ENCODE measurements at regions not wholly inside any gene's neighbourhood (a gene's known extent, or its start where the extent isn't known, plus 50 kb on each side); places are given as distances from the start of the nearest gene placed in this dataset.

- WGBS, result 66% methylated on average over 5 of the region's 5 CpGs
- intact Hi-C loops (cut with DNase I), result loop anchor here in 1 of 4 donors (10.0 kb wide), 1 partner anchor 1883 kb away; no protein-coding TSS in a partner anchor
- no peak for ATAC-seq
- Histone ChIP-seq H3K4me3 (ENCODE audit: low read length) (no peak overlapping the region), H3K27me3 (ENCODE audit: control insufficient read depth, insufficient read depth) (no peaks in the 10 kb centered on the region), H3K4me1 (ENCODE audit: control insufficient read depth, insufficient read depth, low read length) (no peaks in the 10 kb centered on the region), H3K9me3 (ENCODE audit: control insufficient read depth, low read length) (no peaks in the 10 kb centered on the region), H3K27ac (ENCODE audit: low read length) (no peak overlapping the region)
- DNase-seq, result no peak
These were observed 1001.2 kb downstream of the STIM2 start for GRCh38 chr4:27861802-27862201.

GRCh38 chr4:27873596-27873995 is 1013.0 kb downstream of the STIM2 start:
- intact Hi-C loops (cut with DNase I), result no loop called here
- H3K27me3 ChIP-seq (ENCODE audit: control insufficient read depth, insufficient read depth), result no peaks in the 10 kb centered on the region
- DNase-seq (no peak), ATAC-seq (no peak)
- no peaks in the 10 kb centered on the region for H3K9me3 ChIP-seq (ENCODE audit: control insufficient read depth, low read length)
- no peak overlapping the region for H3K4me3 ChIP-seq (ENCODE audit: low read length)
- no peaks in the 10 kb centered on the region for H3K4me1 ChIP-seq (ENCODE audit: control insufficient read depth, insufficient read depth, low read length)
- no peak overlapping the region for H3K27ac ChIP-seq (ENCODE audit: low read length)

- ATAC-seq, result no peak
- intact Hi-C loops (cut with DNase I), result no loop called here
- Histone ChIP-seq H3K27ac (ENCODE audit: low read length) (no peak overlapping the region), H3K27me3 (ENCODE audit: control insufficient read depth, insufficient read depth) (no peaks in the 10 kb centered on the region), H3K4me1 (ENCODE audit: control insufficient read depth, insufficient read depth, low read length) (no peaks in the 10 kb centered on the region), H3K4me3 (ENCODE audit: low read length) (no peak overlapping the region), H3K9me3 (ENCODE audit: control insufficient read depth, low read length) (no peaks in the 10 kb centered on the region)
- no peak for DNase-seq
These were observed 1021.1 kb downstream of the STIM2 start for GRCh38 chr4:27881705-27882104.

- no peak overlapping the region for H3K4me3 ChIP-seq (ENCODE audit: low read length)
- H3K9me3 ChIP-seq (ENCODE audit: control insufficient read depth, low read length), result no peaks in the 10 kb centered on the region
- ATAC-seq (no peak), DNase-seq (no peak)
- no peak overlapping the region for H3K27ac ChIP-seq (ENCODE audit: low read length)
- no peaks in the 10 kb centered on the region for H3K4me1 ChIP-seq (ENCODE audit: control insufficient read depth, insufficient read depth, low read length)
- H3K27me3 ChIP-seq (ENCODE audit: control insufficient read depth, insufficient read depth), result no peaks in the 10 kb centered on the region
- WGBS, result 82% methylated on average over 2 of the region's 2 CpGs
- intact Hi-C loops (cut with DNase I), result no loop called here
These were observed 1025.5 kb downstream of the STIM2 start for GRCh38 chr4:27886120-27886519.

- whole genome bisulfite sequencing, result 90% methylated on average over 2 of the region's 2 CpGs
- no peak for DNase-seq
- no peaks in the 10 kb centered on the region for H3K9me3 ChIP-seq (ENCODE audit: control insufficient read depth, low read length)
- intact Hi-C loops (cut with DNase I), result no loop called here
- H3K4me1 ChIP-seq (ENCODE audit: control insufficient read depth, insufficient read depth, low read length), result no peaks in the 10 kb centered on the region
- no peak overlapping the region for H3K27ac ChIP-seq (ENCODE audit: low read length)
- no peak for ATAC-seq
- H3K4me3 ChIP-seq (ENCODE audit: low read length), result no peak overlapping the region
- H3K27me3 ChIP-seq (ENCODE audit: control insufficient read depth, insufficient read depth), result no peaks in the 10 kb centered on the region
These were observed 1027.0 kb downstream of the STIM2 start for GRCh38 chr4:27887646-27888045.

- no peak for ATAC-seq
- H3K9me3 ChIP-seq (ENCODE audit: control insufficient read depth, low read length), result no peaks in the 10 kb centered on the region
- H3K4me1 ChIP-seq (ENCODE audit: control insufficient read depth, insufficient read depth, low read length), result no peaks in the 10 kb centered on the region
- intact Hi-C loops (cut with DNase I), result no loop called here
- H3K27me3 ChIP-seq (ENCODE audit: control insufficient read depth, insufficient read depth), result no peaks in the 10 kb centered on the region
- no peak overlapping the region for H3K4me3 ChIP-seq (ENCODE audit: low read length)
- 66% methylated on average over 1 of the region's 1 CpG for WGBS
- H3K27ac ChIP-seq (ENCODE audit: low read length), result no peak overlapping the region
- DNase-seq, result no peak
These were observed 1027.9 kb downstream of the STIM2 start for GRCh38 chr4:27888505-27888904.

GRCh38 chr4:27894951-27895350 is 1034.3 kb downstream of the STIM2 start:
- no peaks in the 10 kb centered on the region for H3K4me1 ChIP-seq (ENCODE audit: control insufficient read depth, insufficient read depth, low read length)
- ATAC-seq (no peak), DNase-seq (no peak)
- WGBS, result 80% methylated on average over 2 of the region's 2 CpGs
- no peak overlapping the region for H3K27ac ChIP-seq (ENCODE audit: low read length)
- H3K4me3 ChIP-seq (ENCODE audit: low read length), result no peak overlapping the region
- H3K9me3 ChIP-seq (ENCODE audit: control insufficient read depth, low read length), result no peaks in the 10 kb centered on the region
- intact Hi-C loops (cut with DNase I), result no loop called here
- H3K27me3 ChIP-seq (ENCODE audit: control insufficient read depth, insufficient read depth), result no peaks in the 10 kb centered on the region

- intact Hi-C loops (cut with DNase I), result no loop called here
- no peak for ATAC-seq
- WGBS, result 44% methylated on average over 3 of the region's 3 CpGs
These were observed 1047.7 kb downstream of the STIM2 start for GRCh38 chr4:27908356-27908755.

GRCh38 chr4:27910227-27910626 is 1049.6 kb downstream of the STIM2 start:
- H3K4me1 ChIP-seq (ENCODE audit: control insufficient read depth, insufficient read depth, low read length), result no peaks in the 10 kb centered on the region
- intact Hi-C loops (cut with DNase I), result no loop called here
- H3K27me3 ChIP-seq (ENCODE audit: control insufficient read depth, insufficient read depth), result no peaks in the 10 kb centered on the region
- 17% methylated on average over 2 of the region's 2 CpGs for WGBS
- no peak overlapping the region for H3K4me3 ChIP-seq (ENCODE audit: low read length)
- ATAC-seq (no peak), DNase-seq (no peak)
- H3K27ac ChIP-seq (ENCODE audit: low read length), result no peak overlapping the region
- no peaks in the 10 kb centered on the region for H3K9me3 ChIP-seq (ENCODE audit: control insufficient read depth, low read length)

More at GRCh38 chr4:27908356-27908755, 1047.7 kb downstream of the STIM2 start:
- Histone ChIP-seq H3K4me1 (ENCODE audit: control insufficient read depth, insufficient read depth, low read length) (no peaks in the 10 kb centered on the region), H3K27me3 (ENCODE audit: control insufficient read depth, insufficient read depth) (no peaks in the 10 kb centered on the region), H3K4me3 (ENCODE audit: low read length) (no peak overlapping the region), H3K9me3 (ENCODE audit: control insufficient read depth, low read length) (no peaks in the 10 kb centered on the region), H3K27ac (ENCODE audit: low read length) (no peak overlapping the region)
- no peak for DNase-seq

GRCh38 chr4:27911047-27911446 is 1050.4 kb downstream of the STIM2 start:
- DNase-seq, result no peak
- no peak overlapping the region for H3K4me3 ChIP-seq (ENCODE audit: low read length)
- H3K4me1 ChIP-seq (ENCODE audit: control insufficient read depth, insufficient read depth, low read length), result no peaks in the 10 kb centered on the region
- H3K27ac ChIP-seq (ENCODE audit: low read length), result no peak overlapping the region
- H3K9me3 ChIP-seq (ENCODE audit: control insufficient read depth, low read length), result no peaks in the 10 kb centered on the region
- WGBS, result 51% methylated on average over 2 of the region's 2 CpGs
- ATAC-seq, result peak in 1 of 2 donors; percentile 65
- H3K27me3 ChIP-seq (ENCODE audit: control insufficient read depth, insufficient read depth), result no peaks in the 10 kb centered on the region
- intact Hi-C loops (cut with DNase I), result no loop called here

- no peak for ATAC-seq
- H3K27me3 ChIP-seq (ENCODE audit: control insufficient read depth, insufficient read depth), result no peaks in the 10 kb centered on the region
- no peak for DNase-seq
- no peaks in the 10 kb centered on the region for H3K4me1 ChIP-seq (ENCODE audit: control insufficient read depth, insufficient read depth, low read length)
- H3K4me3 ChIP-seq (ENCODE audit: low read length), result no peak overlapping the region
- no peaks in the 10 kb centered on the region for H3K9me3 ChIP-seq (ENCODE audit: control insufficient read depth, low read length)
- intact Hi-C loops (cut with DNase I), result no loop called here
- H3K27ac ChIP-seq (ENCODE audit: low read length), result no peak overlapping the region
- WGBS, result 94% methylated on average over 1 of the region's 1 CpG
These were observed 1053.1 kb downstream of the STIM2 start for GRCh38 chr4:27913738-27914137.

- DNase-seq (no peak), ATAC-seq (no peak)
- Histone ChIP-seq H3K27me3 (ENCODE audit: control insufficient read depth, insufficient read depth) (no peaks in the 10 kb centered on the region), H3K4me1 (ENCODE audit: control insufficient read depth, insufficient read depth, low read length) (no peaks in the 10 kb centered on the region), H3K4me3 (ENCODE audit: low read length) (no peak overlapping the region), H3K27ac (ENCODE audit: low read length) (no peak overlapping the region), H3K9me3 (ENCODE audit: control insufficient read depth, low read length) (no peaks in the 10 kb centered on the region)
- 90% methylated on average over 2 of the region's 2 CpGs for WGBS
- intact Hi-C loops (cut with DNase I), result no loop called here
These were observed 1055.2 kb downstream of the STIM2 start for GRCh38 chr4:27915822-27916221.
